ENCODE measurements at regions not wholly inside any gene's neighbourhood (a gene's known extent, or its start where the extent isn't known, plus 50 kb on each side); places are given as distances from the start of the nearest gene placed in this dataset.
"Not testable (repeated sequence)": the region's sequence is repeated elsewhere in the genome, so short reads cannot be mapped to it uniquely, and the experiment has no call there.

GRCh38 chr18:38663270-38663669 lies 1097.7 kb upstream of the CELF4 start:
- DNase-seq = no peak
- H3K9me3 ChIP-seq = no peaks in the 10 kb centered on the region

GRCh38 chr18:38654946-38655345 lies 1089.3 kb upstream of the CELF4 start:
- Histone ChIP-seq H3K4me3 (no peak overlapping the region), H3K9me3 (no peaks in the 10 kb centered on the region), H3K27me3 (no peaks in the 10 kb centered on the region), H3K36me3 (no peaks in the 10 kb centered on the region)
- DNase-seq = peak; percentile 48

More at GRCh38 chr18:38663270-38663669, 1097.7 kb upstream of the CELF4 start:
- Histone ChIP-seq H3K36me3 (no peaks in the 10 kb centered on the region), H3K4me3 (no peak overlapping the region), H3K27me3 (no peaks in the 10 kb centered on the region)

GRCh38 chr18:38651736-38652135 lies 1086.1 kb upstream of the CELF4 start:
- no peaks in the 10 kb centered on the region for H3K27me3 ChIP-seq
- DNase-seq = no peak

DNA sequence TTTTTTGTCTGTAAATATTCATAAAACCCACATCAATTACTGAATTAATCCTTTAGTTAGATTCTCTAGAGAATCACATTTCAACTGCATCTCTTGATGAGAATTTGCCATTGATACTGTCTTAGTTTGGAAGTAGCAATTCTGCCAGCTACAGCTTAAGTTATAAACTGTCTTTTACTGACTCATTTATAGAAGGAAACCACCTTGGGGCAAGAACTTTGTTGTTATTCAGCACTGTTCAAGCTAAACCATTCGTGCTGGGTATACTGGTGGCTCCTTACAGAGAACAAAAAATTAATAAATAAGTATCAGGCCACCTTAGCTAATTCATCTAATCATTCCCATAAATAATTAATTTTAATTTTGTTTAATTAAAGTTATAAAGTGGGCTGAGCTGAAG lies 1082.6 kb upstream of the CELF4 start:
- no peak overlapping the region for H3K4me3 ChIP-seq

More at GRCh38 chr18:38651736-38652135, 1086.1 kb upstream of the CELF4 start:
- no peak overlapping the region for H3K4me3 ChIP-seq
- H3K36me3 ChIP-seq = no peaks in the 10 kb centered on the region
- no peaks in the 10 kb centered on the region for H3K9me3 ChIP-seq

GRCh38 chr18:38646296-38646695 lies 1080.7 kb upstream of the CELF4 start:
- no peak for DNase-seq
- Histone ChIP-seq H3K36me3 (no peaks in the 10 kb centered on the region), H3K27me3 (no peaks in the 10 kb centered on the region), H3K9me3 (no peaks in the 10 kb centered on the region), H3K4me3 (no peak overlapping the region)

More for the DNA sequence above, 1082.6 kb upstream of the CELF4 start:
- Histone ChIP-seq H3K27me3 (no peaks in the 10 kb centered on the region), H3K9me3 (no peaks in the 10 kb centered on the region), H3K36me3 (no peaks in the 10 kb centered on the region)
- no peak for DNase-seq

DNA sequence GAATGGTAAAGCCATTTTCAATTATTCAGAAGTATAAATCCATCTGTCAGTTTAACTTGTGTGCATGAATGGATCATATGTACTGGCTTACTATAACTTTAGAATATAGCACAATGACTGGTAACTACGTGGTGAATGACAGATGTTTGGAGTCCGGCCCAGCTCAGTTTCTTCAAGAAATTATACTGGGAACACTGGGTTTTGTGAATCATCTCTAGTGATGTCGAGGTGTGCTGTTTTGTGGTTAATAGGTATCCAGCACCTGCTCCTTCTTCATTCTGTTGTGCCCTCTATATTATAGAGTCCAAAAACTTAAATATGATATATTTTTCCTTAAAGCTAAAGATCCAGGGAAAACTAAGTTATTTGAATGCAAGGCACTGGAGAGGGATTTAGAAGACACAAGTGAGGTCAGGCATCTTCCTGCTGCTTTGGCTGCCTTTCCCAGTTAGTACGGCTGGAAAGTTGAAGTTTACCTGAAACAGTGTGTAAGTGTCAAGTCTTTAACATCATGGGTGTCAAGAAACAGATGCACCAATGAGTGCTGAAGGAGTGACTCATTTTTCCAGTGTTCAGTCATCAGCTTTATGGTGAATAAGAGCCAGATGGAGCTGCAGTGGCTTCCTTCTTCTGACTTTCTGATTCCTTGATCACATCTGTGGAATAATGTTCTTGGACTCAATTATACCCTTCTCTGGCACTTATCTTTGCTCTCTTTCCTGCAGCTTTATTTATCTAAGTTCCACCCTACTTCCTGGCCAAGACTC lies 1079.5 kb upstream of the CELF4 start:
- no peak overlapping the region for H3K4me3 ChIP-seq
- no peaks in the 10 kb centered on the region for H3K36me3 ChIP-seq
- no peak for DNase-seq
- no peaks in the 10 kb centered on the region for H3K27me3 ChIP-seq
- H3K9me3 ChIP-seq = no peaks in the 10 kb centered on the region

- Histone ChIP-seq H3K36me3 (no peaks in the 10 kb centered on the region), H3K27me3 (no peaks in the 10 kb centered on the region), H3K4me3 (no peak overlapping the region), H3K9me3 (no peaks in the 10 kb centered on the region)
- DNase-seq = no peak
Measured at GRCh38 chr18:38642711-38643110, 1077.1 kb upstream of the CELF4 start.

DNA sequence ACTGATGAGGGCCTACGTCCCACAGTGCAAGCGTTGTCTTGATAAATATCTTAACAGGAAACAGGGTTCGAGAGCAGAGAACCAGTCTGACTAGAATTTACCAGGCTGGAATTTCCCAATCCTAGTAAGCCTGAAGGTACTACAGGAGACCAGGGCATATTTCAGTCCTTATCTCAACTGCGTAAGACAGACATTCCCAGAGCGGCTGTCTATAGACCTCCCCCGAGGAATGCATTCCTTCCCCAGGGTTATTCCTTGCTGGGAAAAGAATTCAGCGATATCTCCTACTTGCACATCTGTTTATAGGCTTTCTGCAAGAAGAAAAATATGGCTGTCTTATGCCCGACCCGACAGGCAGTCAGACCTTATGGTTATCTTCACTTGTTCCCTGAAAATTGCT lies 1074.1 kb upstream of the CELF4 start:
- not testable (repeated sequence) for H3K4me3 ChIP-seq

DNA sequence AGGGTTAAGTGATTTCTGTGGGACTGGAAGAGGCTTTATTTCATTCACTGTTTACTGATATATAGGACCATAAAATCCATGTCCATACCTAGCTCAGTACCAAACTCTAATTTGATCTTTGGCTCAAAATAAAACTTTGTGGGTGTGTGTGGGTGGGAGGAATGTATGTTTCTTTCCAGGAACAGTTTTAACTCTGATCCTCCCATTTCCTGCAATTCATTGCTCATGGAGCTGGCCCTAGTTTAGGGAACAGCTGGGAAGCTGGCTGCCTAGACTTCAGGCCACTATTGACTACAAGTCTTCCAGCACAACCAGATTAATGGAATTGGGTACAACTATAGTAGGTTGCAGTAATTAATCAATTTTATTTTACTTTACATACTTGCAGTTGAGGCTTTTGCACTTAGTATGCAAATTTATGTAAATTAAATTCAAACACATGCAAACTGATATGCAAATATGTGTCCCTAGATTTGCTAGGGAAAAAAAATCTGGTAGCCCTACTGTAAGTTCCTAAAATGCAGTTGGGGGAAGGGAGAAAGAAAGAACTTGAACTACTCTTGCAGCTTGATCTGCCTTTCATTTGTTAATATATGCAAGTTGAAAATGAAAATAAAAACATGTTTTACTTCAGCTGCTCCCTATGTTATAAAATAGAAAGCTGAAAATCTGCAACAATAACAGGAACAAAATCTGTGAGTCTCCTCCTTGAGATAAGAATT lies 1070.3 kb upstream of the CELF4 start:
- no peaks in the 10 kb centered on the region for H3K27me3 ChIP-seq
- no peaks in the 10 kb centered on the region for H3K36me3 ChIP-seq
- no peak overlapping the region for H3K4me3 ChIP-seq
- DNase-seq = peak; percentile 12
- H3K9me3 ChIP-seq = no peaks in the 10 kb centered on the region

More for the DNA sequence above, 1074.1 kb upstream of the CELF4 start:
- H3K27me3 ChIP-seq, H3K9me3 ChIP-seq, H3K36me3 ChIP-seq, DNase-seq: not testable (repeated sequence)

DNA sequence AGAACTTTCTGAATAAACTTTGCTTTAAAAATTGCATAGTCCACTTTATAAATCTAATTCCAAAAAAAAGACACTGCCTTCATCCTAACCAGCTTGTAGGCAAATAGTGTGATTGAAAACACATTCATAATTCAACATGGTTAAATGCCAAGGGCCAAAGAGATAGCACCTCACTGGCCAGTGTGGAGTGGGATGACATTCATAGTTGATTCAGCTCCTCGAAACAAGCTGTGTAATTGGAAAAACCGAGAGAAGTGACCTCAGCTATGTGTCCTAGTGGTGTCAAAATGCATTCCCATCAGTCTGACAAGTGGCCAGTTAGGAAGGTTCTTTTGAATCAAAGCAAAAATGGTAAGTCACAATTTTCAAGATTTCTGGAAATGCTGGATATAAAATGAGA lies 1068.5 kb upstream of the CELF4 start:
- Histone ChIP-seq H3K36me3 (no peaks in the 10 kb centered on the region), H3K9me3 (no peaks in the 10 kb centered on the region), H3K27me3 (no peaks in the 10 kb centered on the region; the same call in 1 of the 2 replicates), H3K4me3 (no peak overlapping the region)
- no peak for DNase-seq

GRCh38 chr18:38633333-38633732 lies 1067.7 kb upstream of the CELF4 start:
- no peak for DNase-seq
- no peaks in the 10 kb centered on the region for H3K36me3 ChIP-seq
- no peaks in the 10 kb centered on the region; the same call in 1 of the 2 replicates for H3K27me3 ChIP-seq
- H3K9me3 ChIP-seq = no peaks in the 10 kb centered on the region
- no peak overlapping the region for H3K4me3 ChIP-seq

DNA sequence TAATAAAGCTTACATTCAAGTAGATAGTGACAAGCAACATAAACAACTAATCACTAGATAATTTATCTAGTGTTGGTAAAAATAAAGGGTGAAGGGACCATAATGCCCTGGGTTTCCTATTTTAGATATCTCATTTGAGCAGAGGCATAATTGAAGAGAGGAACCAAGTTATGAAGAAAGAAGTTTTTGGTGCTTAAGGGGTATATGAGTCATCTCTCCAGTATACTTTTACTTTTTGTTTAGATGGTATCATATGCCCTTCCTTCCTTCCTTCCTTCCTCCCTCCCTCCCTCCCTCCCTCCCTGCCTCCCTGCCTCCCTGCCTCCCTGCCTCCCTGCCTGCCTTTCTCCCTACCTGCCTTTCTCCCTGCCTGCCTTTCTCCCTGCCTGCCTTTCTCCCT lies 1053.5 kb upstream of the CELF4 start:
- Histone ChIP-seq H3K36me3 (no peaks in the 10 kb centered on the region), H3K9me3 (no peaks in the 10 kb centered on the region), H3K27me3 (no peaks in the 10 kb centered on the region), H3K4me3 (no peak overlapping the region)
- DNase-seq = no peak

DNA sequence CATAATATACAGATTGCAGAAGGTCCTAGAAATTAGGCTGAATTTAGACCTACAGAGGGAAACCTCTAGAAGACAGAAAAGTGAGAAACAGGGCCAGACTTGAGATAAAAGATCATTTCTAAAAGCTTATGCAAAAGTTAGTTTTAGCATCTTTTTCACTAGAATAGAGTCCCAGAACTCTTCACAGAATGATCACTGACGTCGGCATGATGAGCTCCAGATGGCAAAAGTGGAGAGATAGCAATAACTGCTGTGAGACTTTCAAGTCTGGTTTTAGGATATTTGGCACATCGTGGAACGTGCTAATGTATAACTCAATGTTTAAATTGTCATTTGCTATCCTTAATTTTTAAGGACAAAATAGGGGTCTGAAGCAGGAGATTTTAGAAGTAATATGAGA lies 1050.7 kb upstream of the CELF4 start:
- Histone ChIP-seq H3K27me3 (no peaks in the 10 kb centered on the region), H3K4me3 (no peak overlapping the region)

DNA sequence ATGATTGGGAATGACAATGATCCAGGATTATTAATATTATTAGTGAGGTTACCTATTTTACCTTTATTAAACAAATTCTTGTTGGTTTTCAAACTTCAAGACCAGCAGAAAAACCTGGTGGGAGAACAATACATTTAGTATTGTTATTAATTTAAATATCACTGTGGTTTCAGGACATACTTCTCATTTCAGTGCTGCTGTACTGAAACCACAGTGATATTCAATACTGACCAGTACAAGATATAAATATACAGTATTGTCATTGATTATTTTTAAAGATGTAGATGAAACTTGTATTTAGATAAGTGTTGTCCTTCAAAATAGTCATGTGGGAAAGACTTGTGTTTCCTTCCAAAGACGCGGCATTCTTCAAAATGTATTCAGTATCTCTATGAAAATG lies 1047.3 kb upstream of the CELF4 start:
- DNase-seq = no peak
- H3K4me3 ChIP-seq = no peak overlapping the region

More for the DNA sequence above, 1050.7 kb upstream of the CELF4 start:
- no peak for DNase-seq
- Histone ChIP-seq H3K9me3 (no peaks in the 10 kb centered on the region), H3K36me3 (no peaks in the 10 kb centered on the region)

GRCh38 chr18:38611036-38611964 lies 1045.7 kb upstream of the CELF4 start:
- Histone ChIP-seq H3K9me3 (no peaks in the 10 kb centered on the region), H3K27me3 (no peaks in the 10 kb centered on the region), H3K4me3 (no peak overlapping the region), H3K36me3 (no peaks in the 10 kb centered on the region)
- DNase-seq = no peak

More for the DNA sequence above, 1047.3 kb upstream of the CELF4 start:
- H3K9me3 ChIP-seq = no peaks in the 10 kb centered on the region
- H3K36me3 ChIP-seq = no peaks in the 10 kb centered on the region
- H3K27me3 ChIP-seq = no peaks in the 10 kb centered on the region

DNA sequence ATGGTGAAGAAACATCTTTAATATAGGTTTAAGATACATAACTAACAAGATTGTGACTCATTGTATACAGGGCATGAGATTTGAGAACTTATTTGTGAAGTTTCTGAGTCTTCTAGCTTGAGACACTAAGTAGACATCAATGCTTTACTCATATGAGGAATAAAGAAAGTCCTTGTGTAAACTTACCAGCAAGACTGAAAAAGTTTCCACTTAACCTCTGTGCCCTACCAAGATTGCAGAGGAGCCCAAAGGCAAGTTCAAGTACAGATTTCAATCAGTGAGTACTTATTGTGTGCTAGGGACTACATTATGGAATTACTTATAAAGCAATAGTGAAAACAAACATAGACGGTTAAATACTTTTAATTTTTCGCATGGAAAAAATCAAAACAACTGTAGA lies 1041.2 kb upstream of the CELF4 start:
- Histone ChIP-seq H3K4me3 (no peak overlapping the region), H3K27me3 (no peaks in the 10 kb centered on the region)
- no peak for DNase-seq

GRCh38 chr18:38602341-38602740 lies 1036.7 kb upstream of the CELF4 start:
- no peak for DNase-seq
- H3K27me3 ChIP-seq = no peaks in the 10 kb centered on the region
- H3K9me3 ChIP-seq = no peaks in the 10 kb centered on the region
- no peak overlapping the region for H3K4me3 ChIP-seq
- no peaks in the 10 kb centered on the region for H3K36me3 ChIP-seq

More for the DNA sequence above, 1041.2 kb upstream of the CELF4 start:
- Histone ChIP-seq H3K9me3 (no peaks in the 10 kb centered on the region), H3K36me3 (no peaks in the 10 kb centered on the region)

Data from MG63 (cell line).